ENCODE measurements at regions not wholly inside any gene's neighbourhood (a gene's known extent, or its start where the extent isn't known, plus 50 kb on each side); places are given as distances from the start of the nearest gene placed in this dataset.
"Not testable (repeated sequence)": the region's sequence is repeated elsewhere in the genome, so short reads cannot be mapped to it uniquely, and the experiment has no call there.

DNA sequence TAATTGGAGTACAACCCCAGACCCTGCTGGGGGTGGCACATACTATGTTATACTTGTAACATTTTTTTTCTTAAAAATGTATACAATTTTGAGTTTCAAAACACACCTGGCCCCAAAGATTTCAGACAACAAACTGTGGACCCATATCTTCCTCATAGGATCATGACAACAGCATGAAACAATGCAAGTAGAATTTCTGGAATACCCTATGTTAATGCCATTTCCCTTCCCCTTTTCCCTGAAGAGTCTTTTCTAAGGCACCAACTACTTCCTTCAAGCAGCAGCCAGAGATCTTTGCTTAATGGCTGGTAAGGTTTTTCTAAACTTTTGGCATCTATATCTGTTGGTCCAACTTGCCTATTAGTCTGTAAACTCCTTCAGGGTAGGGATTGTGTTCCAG is 99.9 kb upstream of the SERBP1 start:
- no peak for DNase-seq

DNA sequence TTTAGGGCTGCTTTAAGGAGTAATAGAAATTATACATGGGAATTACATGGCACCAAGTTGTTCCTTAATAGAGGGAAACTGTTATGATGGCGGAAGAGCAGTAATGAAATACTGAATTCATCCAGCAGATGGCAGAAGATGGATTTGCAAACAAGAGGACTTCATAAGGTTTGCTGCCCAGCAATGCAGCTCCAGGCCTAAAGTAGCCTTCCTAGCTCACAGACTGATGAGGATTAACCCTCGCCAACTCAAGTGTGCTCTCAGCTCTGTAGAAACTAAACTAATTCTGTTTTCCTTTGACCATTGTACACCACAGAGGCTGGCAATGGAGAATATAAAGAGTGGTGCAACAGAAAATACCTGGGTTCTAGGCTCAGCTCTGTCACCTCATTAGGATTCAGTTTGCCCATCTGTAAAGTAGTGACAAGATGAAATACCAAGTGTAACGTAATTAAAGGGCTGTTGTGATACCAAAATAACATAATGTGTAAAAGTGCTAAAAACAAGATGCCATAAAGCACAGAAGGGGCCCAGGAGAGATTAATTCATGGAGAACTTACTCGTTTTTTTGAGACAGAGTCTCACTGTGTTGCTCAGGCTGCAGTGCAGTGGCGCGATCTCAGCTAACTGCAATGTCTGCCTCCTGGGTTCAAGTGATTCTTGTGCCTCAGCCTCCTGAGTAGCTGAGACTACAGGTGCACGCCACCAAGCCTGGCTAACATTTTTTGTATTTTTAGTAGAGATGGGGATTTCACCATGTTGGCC is 102.4 kb upstream of the SERBP1 start:
- DNase-seq: no peak

DNA sequence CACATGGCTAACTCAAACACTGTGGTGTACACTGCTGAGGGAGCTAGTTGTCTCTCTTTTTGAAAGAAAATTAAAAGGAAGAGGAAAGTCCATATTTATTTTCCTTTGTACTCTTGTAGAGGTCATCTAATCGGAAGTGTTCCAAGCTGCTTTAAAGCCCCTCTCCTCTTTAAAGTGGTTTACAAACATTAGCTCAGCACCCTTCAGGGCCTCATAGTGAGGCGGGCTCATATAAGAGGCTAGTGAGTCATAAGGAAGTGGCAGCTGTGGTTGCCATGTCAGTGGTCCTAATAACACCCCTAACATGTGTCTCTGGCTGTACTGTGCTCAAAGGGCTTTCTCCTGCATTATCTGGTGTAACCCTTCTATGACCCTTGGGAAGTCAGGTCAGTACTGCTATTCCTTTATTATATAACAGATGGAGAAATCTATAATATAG is 104.4 kb upstream of the SERBP1 start:
- DNase-seq: no peak

DNA sequence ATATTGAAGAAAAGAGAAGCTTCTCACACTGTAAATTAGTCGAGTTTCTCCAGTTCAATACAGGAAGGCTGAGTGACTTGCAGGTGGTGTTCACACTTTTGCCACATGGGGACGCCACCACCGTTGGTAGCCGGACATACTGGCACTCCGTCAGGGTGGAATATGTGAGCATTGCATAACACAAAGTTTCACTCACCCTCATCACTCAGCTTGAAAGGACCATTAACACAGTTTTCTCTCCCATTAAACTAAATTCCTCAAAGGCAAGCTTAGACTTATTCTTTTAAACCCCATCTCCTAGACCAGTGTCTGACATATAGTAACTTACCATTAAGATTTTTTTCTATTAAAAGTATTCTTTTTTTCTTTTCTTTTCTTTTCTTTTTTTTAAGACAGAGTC is 105.3 kb upstream of the SERBP1 start:
- DNase-seq: peak; percentile 11

GRCh38 chr1:67536957-67537666 is 106.9 kb upstream of the SERBP1 start:
- no peak for DNase-seq

GRCh38 chr1:67537667-67538018 is 107.4 kb upstream of the SERBP1 start:
- DNase-seq: no peak

DNA sequence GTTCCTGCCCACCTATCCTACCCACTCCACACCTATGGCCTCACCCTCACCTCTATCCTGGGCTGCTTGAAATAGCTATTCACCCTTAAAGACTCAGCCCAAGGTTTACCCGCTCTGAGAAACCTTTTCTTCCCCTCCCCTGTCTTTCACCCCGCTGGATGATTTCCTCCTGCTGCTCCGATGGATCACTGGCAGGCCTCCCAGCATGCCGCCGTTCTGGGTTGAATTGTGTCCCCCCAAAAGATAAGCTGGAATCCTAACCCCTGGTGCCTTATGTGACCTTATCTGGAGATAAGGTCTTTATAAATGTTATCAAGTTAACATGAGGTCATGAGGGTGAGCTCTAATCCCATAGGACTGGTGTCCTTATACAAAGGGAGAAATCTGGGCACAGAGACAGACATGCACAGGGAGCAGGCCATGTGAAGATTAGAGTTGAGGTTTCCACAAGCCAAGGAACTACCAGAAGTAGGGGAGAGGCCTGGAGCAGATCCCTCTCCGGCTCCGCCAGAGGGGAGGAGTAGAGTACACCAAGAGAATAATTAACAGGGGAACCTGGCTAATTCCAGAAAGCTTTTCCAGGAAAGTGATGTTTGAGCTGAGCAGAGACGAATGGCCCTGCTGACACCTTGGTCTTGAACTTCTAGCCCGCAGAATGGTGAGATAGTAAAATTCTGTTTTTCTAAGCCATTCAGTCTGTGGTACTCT is 110.0 kb upstream of the SERBP1 start:
- no peak for DNase-seq

DNA sequence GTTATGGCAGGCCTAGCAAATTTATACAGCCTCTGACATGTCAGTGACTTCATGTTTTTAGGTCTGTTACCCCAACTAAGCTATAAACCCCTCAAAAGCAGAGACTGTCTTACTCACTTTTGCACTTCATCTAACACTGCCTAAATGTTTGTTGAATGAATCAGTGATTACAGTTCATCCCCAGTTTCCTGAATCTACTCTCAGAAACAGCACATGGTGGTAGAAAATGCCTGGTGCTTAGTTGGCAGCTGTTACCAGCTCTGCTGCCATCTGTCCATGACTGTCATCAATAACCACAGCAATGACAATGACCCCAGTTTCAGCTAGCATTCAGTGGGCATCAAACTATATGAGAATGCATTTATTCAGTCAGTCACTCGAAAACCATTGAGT is 110.5 kb upstream of the SERBP1 start:
- DNase-seq: no peak

DNA sequence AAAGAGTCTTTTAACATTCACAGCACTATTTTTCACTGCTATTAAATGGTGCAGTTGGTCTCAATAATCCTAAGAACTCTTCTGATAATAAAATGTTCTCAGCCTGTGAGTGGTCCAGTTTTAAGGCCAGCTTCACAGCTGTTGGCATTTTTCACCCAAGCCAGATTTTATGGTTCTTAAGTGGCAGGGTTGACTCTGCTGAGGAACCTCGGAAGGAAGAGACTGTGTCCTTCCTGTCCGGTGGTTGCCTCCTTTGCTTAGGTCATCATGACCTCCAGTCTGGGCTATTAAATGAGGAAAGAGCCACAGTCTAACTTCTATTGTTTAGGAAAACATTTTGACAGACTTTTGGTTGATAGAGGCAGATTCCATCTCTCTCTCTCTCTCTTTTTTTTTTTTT is 112.5 kb upstream of the SERBP1 start:
- no peak for DNase-seq

- DNase-seq: no peak
Measured at GRCh38 chr1:67544921-67545320, 114.7 kb upstream of the SERBP1 start.

DNA sequence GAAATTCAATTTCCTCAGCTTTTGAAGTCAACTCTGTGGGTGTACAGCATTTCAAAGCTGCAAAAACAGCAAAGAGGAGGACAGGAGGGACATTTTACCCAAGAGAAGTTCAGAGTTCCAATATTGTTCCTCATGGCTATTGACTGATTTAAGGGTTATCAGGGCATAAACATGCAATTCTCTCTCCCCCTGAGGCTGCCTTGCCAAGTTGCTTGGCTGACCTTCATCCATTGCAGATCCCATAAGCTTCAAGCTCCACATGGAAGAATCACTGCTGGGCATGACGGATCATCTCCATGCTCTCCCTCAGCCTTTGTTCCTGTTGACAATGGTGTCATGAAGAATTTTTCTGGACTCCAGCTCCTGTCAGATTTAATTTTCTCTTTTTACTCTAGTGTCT is 115.2 kb upstream of the SERBP1 start:
- DNase-seq: no peak

- DNase-seq: no peak
Measured at GRCh38 chr1:67551375-67551774, 121.2 kb upstream of the SERBP1 start.

DNA sequence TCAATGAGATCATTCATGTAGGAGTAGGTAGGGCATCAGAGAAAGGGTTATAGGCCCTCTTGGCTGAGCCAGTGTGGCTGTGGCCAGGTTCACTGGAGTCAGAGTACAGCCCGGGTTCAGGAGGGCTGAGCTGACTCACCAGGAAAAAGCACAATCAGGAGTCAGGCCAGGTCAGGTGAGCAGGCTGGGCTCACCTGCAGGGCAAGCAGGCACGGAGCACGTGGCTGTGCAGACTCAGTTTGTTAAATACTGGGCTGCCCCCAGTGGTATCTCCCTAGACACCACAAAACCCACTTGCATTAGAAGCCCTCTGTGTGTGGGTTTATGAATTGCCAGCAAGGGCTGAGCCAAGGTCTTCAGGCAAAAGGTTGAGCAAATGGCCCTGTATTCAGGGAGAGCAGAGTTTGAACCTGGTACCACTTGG is 122.1 kb upstream of the SERBP1 start:
- DNase-seq: no peak

DNA sequence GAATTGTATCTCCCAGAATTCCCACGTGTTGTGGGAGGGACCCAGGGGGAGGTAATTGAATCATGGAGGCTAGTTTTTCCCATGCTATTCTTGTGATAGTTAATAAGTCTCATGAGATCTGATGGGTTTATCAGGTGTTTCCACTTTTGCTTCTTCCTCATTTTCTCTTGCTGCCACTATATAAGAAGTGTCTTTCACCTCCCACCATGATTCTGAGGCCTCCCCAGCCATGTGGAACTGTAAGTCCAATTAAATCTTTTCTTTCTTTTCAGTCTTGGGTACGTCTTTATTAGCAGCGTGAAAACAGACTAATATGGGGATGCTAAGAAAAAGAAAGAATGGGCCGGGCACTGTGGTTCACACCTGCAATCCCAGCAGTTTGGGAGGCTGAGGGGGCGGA is 124.0 kb upstream of the SERBP1 start:
- DNase-seq: not testable (repeated sequence)

GRCh38 chr1:67555461-67556296 is 125.5 kb upstream of the SERBP1 start:
- no peak for DNase-seq

GRCh38 chr1:67556297-67556900 is 126.2 kb upstream of the SERBP1 start:
- no peak for DNase-seq

DNA sequence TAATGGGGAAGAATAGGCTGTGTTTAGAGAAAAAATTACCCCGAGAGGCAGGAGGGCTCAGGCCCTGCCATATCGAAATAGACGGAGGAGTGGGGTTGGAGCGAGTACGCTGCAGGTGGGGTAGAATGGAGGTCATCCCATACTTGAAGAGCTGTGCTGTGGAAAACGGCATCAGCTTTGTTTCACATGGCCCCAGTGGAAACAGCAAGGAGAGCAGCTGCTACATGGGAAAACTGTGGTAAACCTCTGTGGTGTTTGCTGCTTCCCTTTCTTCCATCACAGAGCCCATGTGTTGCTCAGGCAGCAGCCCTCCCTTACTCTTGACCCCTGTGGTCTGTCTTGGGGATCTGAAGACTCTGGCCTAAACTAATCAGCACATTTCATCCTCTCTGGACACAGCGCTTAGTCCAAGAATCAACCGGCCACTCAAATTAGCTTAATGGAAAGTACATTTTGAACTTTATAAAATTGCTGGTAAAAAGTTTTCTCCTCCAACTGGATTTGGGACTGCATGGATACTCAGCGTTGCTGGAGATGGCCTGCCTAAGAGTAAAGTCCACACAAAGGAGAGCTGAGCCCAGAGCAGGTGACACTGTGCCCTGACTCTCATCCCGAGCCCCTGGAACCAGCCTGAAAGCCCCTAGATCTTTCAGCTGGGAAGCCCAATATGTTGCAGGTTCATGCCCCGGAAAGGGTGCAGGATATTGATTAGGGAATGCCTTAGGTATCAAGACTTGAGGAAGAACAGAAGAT is 127.1 kb upstream of the GADD45A start:
- DNase-seq: no peak

DNA sequence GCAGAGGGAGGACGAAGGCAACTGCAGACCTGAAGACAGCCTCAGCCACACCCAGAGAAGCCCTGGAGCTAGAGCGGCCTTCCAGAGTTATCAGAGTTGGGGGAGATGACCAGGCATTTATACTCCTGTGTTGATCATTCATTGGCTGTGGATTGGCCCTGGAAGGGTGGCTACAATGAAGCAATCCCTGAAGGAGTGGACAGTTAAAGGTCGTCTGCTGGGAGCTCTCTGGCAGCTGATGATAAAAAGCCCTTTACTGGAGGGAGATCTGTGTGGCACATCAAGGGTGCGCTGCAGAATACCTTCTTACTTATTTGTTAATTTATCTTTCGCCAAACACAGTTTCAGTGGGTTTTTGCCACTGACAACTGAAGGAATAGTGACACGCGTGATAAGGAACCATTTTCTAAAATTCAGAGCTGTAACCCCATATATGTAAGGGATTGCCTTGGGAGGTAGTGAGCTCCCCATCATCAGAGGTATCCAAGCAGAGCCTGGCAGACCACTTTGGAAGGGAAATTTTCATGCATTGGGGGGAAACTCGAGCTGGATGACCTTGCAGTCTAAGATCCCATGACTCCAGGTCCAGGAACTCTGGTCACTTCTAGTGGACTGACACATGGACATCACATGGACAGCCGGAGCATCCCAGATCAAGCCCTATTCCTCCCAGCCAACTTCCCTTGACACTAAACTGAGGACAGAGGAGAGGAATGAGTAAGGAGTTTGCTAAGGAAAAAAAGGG is 126.4 kb upstream of the GADD45A start:
- no peak for DNase-seq

- no peak for DNase-seq
Measured at GRCh38 chr1:67559222-67559700, 125.7 kb upstream of the GADD45A start.

GRCh38 chr1:67560580-67561255 is 124.3 kb upstream of the GADD45A start:
- DNase-seq: no peak

Measured in activated T-cell treated with anti-CD3 and anti-CD28 coated beads for 4 hours (primary cell).